Esophagus squamous epithelium (tissue), 4 donors: ENCODE measurements at regions not wholly inside any gene's neighbourhood (a gene's known extent, or its start where the extent isn't known, plus 50 kb on each side); places are given as distances from the start of the nearest gene placed in this dataset.

ENCODE experiments used
- POLR2A ChIP-seq, 4 donors: fragments of 450-650 bp; IDR thresholded peaks; one replicate each; pipeline ENCODE4 v1.6.1; 2017; ENCODE audit warnings: antibody characterized with exemption in 4 of 4, mild to moderate bottlenecking in 4 of 4, moderate library complexity in 3 of 4
- TF ChIP-seq, protein P1 (sequence below), 6 experiments: fragments of 450-650 bp in 4 of 6; fragments of 200-600 bp in 2 of 6; sonication (generic) in 2 of 6; IDR thresholded peaks; one replicate each; pipeline ENCODE4 v1.5.1; 2016 to 2019; ENCODE audit warnings: antibody characterized with exemption in 6 of 6, mild to moderate bottlenecking in 4 of 6, moderate library complexity in 4 of 6

DNA sequence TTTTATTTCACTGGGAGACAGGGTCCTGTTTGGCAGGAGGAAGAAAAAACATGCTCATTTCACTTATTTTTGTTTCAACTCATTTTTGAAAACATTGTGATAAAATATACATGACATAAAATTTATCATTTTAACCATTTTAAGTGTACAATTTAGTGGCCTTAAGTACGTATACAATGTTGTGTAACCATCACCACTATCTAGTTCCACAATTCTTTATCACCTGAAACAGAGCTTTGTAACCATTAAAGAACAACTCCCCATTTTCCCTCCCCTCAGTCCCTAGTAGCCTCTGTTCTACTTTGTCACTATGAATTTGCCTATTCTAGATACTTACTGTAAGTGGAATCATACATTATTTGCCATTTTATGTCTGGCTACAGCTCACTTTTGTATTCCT is 143.8 kb downstream of the GPAT3 start:
- TF ChIP-seq, protein P1, sequence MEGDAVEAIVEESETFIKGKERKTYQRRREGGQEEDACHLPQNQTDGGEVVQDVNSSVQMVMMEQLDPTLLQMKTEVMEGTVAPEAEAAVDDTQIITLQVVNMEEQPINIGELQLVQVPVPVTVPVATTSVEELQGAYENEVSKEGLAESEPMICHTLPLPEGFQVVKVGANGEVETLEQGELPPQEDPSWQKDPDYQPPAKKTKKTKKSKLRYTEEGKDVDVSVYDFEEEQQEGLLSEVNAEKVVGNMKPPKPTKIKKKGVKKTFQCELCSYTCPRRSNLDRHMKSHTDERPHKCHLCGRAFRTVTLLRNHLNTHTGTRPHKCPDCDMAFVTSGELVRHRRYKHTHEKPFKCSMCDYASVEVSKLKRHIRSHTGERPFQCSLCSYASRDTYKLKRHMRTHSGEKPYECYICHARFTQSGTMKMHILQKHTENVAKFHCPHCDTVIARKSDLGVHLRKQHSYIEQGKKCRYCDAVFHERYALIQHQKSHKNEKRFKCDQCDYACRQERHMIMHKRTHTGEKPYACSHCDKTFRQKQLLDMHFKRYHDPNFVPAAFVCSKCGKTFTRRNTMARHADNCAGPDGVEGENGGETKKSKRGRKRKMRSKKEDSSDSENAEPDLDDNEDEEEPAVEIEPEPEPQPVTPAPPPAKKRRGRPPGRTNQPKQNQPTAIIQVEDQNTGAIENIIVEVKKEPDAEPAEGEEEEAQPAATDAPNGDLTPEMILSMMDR (IDR thresholded peaks at IDR 0.05), result no peak
- no peak for TF ChIP-seq POLR2A (IDR thresholded peaks at IDR 0.05)
